ENCODE measurements at regions not wholly inside any gene's neighbourhood (a gene's known extent, or its start where the extent isn't known, plus 50 kb on each side); places are given as distances from the start of the nearest gene placed in this dataset.

DNA sequence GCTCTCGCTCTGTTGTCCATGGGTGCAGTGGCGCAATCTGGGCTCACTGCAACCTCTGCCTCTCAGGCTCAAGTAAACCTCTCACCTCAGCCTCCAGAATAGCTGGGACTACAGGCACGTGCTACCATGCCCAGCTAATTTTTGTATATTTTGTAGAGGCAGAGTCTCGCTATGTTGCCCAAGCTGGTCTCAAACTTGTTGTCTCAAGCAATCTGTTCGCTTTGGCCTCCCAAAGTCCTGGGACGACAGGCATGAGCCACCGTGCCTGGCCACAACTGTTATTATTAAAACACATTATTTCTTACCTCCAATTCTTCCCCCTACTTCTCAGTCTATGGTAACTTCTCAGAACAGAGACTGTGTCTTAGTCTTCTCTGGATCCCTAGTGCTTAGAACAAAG is 143.3 kb downstream of the DICER1 start:
- 92 to 96% (median 95%) methylated on average over 7 of the region's 7 CpGs for WGBS, 5 donors
- peaks cover 0 to 4% (median 0%) of the 10 kb centered on the region in 3 donors for H3K27me3 ChIP-seq
- no peak overlapping the region for H3K4me3 ChIP-seq
- peaks cover 0 to 4% (median 0%) of the 10 kb centered on the region in 4 donors for H3K9me3 ChIP-seq
- H3K4me1 ChIP-seq = peaks cover 0 to 22% (median 6%) of the 10 kb centered on the region in 4 donors
- no peaks in the 10 kb centered on the region for H3K36me3 ChIP-seq
- no peak overlapping the region for H3K27ac ChIP-seq
- no peak for DNase-seq
- TF ChIP-seq POLR2A (IDR thresholded peaks at IDR 0.05) (no peak), POLR2AphosphoS5 (IDR thresholded peaks at IDR 0.05) (no peak), EP300 (IDR thresholded peaks at IDR 0.05) (no peak)
- TF ChIP-seq, protein P1, sequence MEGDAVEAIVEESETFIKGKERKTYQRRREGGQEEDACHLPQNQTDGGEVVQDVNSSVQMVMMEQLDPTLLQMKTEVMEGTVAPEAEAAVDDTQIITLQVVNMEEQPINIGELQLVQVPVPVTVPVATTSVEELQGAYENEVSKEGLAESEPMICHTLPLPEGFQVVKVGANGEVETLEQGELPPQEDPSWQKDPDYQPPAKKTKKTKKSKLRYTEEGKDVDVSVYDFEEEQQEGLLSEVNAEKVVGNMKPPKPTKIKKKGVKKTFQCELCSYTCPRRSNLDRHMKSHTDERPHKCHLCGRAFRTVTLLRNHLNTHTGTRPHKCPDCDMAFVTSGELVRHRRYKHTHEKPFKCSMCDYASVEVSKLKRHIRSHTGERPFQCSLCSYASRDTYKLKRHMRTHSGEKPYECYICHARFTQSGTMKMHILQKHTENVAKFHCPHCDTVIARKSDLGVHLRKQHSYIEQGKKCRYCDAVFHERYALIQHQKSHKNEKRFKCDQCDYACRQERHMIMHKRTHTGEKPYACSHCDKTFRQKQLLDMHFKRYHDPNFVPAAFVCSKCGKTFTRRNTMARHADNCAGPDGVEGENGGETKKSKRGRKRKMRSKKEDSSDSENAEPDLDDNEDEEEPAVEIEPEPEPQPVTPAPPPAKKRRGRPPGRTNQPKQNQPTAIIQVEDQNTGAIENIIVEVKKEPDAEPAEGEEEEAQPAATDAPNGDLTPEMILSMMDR (IDR thresholded peaks at IDR 0.05) = no peak
- intact Hi-C loops (cut with DNase I; ENCODE audit: low total_unique reads) = no loop called here

DNA sequence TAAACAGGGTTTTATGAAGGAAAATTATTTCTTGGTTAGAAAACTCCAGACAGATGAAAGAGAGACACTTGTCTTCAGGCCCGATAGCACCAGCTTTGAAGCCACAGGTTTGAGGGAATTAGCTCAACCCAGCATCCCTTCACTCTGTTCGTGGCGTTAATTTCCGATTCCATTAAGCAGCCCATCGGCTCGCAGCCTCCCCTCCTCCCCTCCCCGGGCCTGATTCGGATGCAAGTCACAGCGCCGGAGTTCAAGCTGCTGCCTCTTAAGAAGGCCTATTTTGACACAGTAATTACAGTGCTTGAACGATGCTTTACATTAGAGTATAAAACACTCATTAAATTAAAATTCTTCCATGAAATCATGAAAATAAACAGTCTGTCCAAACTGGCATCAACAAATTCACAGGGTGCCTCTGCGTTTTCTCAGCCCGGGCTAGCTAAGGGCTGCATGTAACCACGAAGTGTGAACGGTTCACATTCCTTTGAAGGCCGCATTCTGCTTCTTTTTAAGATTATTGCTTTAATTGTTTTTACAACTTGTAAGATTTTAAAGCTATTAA is 145.8 kb downstream of the DICER1 start:
- 49 to 58% (median 57%) methylated on average over 16 of the region's 16 CpGs for WGBS, 5 donors
- peaks cover 0 to 4% (median 0%) of the 10 kb centered on the region in 4 donors for H3K9me3 ChIP-seq
- intact Hi-C loops (cut with DNase I; ENCODE audit: low total_unique reads) = no loop called here
- peaks cover 0 to 15% (median 3%) of the 10 kb centered on the region in 4 donors for H3K4me1 ChIP-seq
- H3K4me3 ChIP-seq = no peak overlapping the region
- peak overlapping the region in 1 of 5 donors; percentile 31 for H3K27ac ChIP-seq
- peaks cover 0 to 4% (median 0%) of the 10 kb centered on the region in 3 donors for H3K27me3 ChIP-seq
- TF ChIP-seq POLR2A (IDR thresholded peaks at IDR 0.05) (no peak), POLR2AphosphoS5 (IDR thresholded peaks at IDR 0.05) (no peak), EP300 (IDR thresholded peaks at IDR 0.05) (no peak)
- TF ChIP-seq, protein P1 (IDR thresholded peaks at IDR 0.05) = no peak
- peak in 1 of 2 donors; percentile 28 for DNase-seq
- no peaks in the 10 kb centered on the region for H3K36me3 ChIP-seq

DNA sequence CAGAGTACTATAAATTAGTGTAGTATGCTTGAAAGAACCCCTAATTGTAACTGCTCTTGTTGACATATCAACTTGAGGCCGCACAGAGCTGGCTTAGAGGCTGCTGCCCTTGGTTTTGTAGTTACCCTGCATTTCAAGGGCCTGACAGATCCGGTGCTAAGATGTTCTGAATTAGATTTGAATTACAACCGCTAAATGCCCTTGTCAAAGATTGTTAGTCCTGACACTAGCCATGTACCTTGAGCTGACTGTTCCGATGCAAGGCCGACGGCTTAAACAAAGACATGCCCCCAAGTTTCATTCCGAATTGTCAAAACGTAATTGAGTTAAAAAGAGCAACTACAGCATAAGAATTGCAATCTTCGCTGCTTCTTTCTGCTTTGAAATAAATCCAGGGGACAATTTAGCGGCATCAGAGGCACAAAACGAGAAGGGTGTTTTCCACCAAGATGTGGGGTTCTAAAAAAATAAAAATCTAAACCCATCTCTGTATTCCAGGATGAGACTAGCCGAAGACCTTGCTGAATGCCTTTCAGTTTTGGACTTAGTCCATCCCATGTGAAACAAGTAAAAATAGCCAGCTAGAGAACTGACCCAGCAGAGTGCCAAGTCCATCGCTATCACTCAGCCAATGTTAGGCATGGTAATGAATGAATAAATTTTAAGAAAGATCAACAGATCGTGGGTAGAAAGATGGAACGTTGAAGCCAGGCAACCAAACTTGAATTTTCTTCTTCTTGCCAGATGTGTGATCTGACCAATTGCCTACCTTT is 148.7 kb downstream of the DICER1 start:
- peaks cover 0 to 15% (median 3%) of the 10 kb centered on the region in 4 donors for H3K4me1 ChIP-seq
- H3K9me3 ChIP-seq = no peaks in the 10 kb centered on the region
- H3K27me3 ChIP-seq = peaks cover 0 to 4% (median 0%) of the 10 kb centered on the region in 3 donors
- DNase-seq = peak in 1 of 2 donors; percentile 49
- intact Hi-C loops (cut with DNase I; ENCODE audit: low total_unique reads) = no loop called here
- H3K4me3 ChIP-seq = no peak overlapping the region
- H3K36me3 ChIP-seq = no peaks in the 10 kb centered on the region
- TF ChIP-seq POLR2A (IDR thresholded peaks at IDR 0.05) (no peak), POLR2AphosphoS5 (IDR thresholded peaks at IDR 0.05) (no peak)
- no peak overlapping the region for H3K27ac ChIP-seq
- 81 to 91% (median 89%) methylated on average over 15 of the region's 15 CpGs for WGBS, 5 donors

DNA sequence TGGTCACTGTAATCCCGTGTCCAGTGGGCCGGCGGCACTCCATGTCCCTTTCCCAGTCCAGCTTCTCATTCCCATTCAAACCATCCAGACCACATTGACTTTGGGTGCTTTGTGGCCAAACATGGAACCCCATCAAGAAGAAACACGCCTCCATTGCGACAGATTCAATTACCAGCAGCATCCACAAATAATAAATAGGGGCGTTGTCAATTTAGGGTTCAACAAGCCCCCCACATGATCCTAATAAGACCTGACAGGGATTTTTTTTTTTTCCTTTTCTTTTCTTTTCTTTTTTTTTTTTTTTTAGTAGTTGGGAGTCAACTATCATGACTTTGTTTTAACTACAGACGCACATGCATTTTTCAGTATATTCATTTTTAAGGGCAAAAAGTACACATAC is 149.4 kb downstream of the DICER1 start:
- H3K9me3 ChIP-seq = no peaks in the 10 kb centered on the region
- peaks cover 0 to 4% (median 0%) of the 10 kb centered on the region in 3 donors for H3K27me3 ChIP-seq
- no peak overlapping the region for H3K4me3 ChIP-seq
- H3K27ac ChIP-seq = no peak overlapping the region
- H3K36me3 ChIP-seq = no peaks in the 10 kb centered on the region
- DNase-seq = no peak
- intact Hi-C loops (cut with DNase I; ENCODE audit: low total_unique reads) = no loop called here
- H3K4me1 ChIP-seq = peaks cover 0 to 15% (median 3%) of the 10 kb centered on the region in 4 donors
- TF ChIP-seq POLR2A (IDR thresholded peaks at IDR 0.05) (no peak), POLR2AphosphoS5 (IDR thresholded peaks at IDR 0.05) (no peak), EP300 (IDR thresholded peaks at IDR 0.05) (no peak)
- TF ChIP-seq, protein P1 (IDR thresholded peaks at IDR 0.05) = no peak
- 82 to 94% (median 91%) methylated on average over 7 of the region's 7 CpGs for WGBS, 5 donors
